ENCODE measurements at regions not wholly inside any gene's neighbourhood (a gene's known extent, or its start where the extent isn't known, plus 50 kb on each side); places are given as distances from the start of the nearest gene placed in this dataset.

DNA sequence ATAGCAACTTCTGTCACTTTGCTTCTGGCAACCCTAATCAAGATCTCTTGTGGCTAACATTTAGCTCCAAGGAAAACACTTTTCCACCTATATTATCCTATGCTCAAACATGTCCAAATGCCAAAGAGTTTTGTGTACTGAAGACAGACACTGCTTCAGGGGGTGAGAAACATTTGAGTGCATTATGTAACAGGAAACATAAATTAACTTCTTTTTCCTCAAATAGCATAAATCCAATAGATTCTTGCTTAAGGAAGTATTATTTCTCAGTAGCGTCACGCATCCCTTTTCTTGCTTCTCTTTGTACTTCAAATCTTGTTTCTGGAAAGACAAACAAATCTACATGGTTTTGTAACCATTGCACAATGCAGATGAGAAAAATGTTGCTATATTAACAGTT is 839.1 kb downstream of the GLUD2 start:
- no peak overlapping the region for H3K4me2 ChIP-seq (replicated peaks; ENCODE audit: extremely low read depth, low read length, poor library complexity, severe bottlenecking)
- H4K20me1 ChIP-seq (ENCODE audit: insufficient read depth, low read length): no peaks in the 10 kb centered on the region
- H3K9me3 ChIP-seq (replicated peaks in 1 of 2; ENCODE audit: control insufficient read depth in 1 of 2, insufficient read depth in 1 of 2, low read length in 2 of 2): no peaks in the 10 kb centered on the region
- no peaks in the 10 kb centered on the region for H3K36me3 Mint-ChIP-seq
- WGBS (ENCODE audit: insufficient coverage): no CpG with 5 or more reads among the region's 2 CpGs
- no peak overlapping the region for H3K27ac ChIP-seq (ENCODE audit: low read depth in 1 of 2, low read length in 2 of 2)
- no peaks in the 10 kb centered on the region for H3K27me3 ChIP-seq (ENCODE audit: control insufficient read depth in 2 of 2, insufficient read depth in 2 of 2, low read length in 2 of 2)
- no peaks in the 10 kb centered on the region for H3K4me1 Mint-ChIP-seq
- H2AFZ ChIP-seq (ENCODE audit: insufficient read depth, low read depth, low read length, poor library complexity, severe bottlenecking): no peak overlapping the region
- no peak overlapping the region for H3K9ac ChIP-seq (ENCODE audit: insufficient read depth, low read length, poor library complexity, severe bottlenecking)
- DNase-seq: no peak
- no peaks in the 10 kb centered on the region for H3K79me2 ChIP-seq (ENCODE audit: insufficient read depth, low read length)
- H3K27ac Mint-ChIP-seq: no peak overlapping the region
- H3K9me3 Mint-ChIP-seq: peaks cover 0 to 6% (median 0%) of the 10 kb centered on the region in 7 donors
- TF ChIP-seq, protein P1, sequence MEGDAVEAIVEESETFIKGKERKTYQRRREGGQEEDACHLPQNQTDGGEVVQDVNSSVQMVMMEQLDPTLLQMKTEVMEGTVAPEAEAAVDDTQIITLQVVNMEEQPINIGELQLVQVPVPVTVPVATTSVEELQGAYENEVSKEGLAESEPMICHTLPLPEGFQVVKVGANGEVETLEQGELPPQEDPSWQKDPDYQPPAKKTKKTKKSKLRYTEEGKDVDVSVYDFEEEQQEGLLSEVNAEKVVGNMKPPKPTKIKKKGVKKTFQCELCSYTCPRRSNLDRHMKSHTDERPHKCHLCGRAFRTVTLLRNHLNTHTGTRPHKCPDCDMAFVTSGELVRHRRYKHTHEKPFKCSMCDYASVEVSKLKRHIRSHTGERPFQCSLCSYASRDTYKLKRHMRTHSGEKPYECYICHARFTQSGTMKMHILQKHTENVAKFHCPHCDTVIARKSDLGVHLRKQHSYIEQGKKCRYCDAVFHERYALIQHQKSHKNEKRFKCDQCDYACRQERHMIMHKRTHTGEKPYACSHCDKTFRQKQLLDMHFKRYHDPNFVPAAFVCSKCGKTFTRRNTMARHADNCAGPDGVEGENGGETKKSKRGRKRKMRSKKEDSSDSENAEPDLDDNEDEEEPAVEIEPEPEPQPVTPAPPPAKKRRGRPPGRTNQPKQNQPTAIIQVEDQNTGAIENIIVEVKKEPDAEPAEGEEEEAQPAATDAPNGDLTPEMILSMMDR (IDR thresholded peaks at IDR 0.05): no peak
- H3K4me3 Mint-ChIP-seq: no peak overlapping the region
- H3K4me3 ChIP-seq (replicated peaks in 1 of 3; ENCODE audit: low read depth in 2 of 3, low read length in 3 of 3): no peak overlapping the region
- intact Hi-C loops (cut with micrococcal nuclease): no loop called here
- no peaks in the 10 kb centered on the region for H3K27me3 Mint-ChIP-seq (ENCODE audit: low read depth in 3 of 3)
- H3K36me3 ChIP-seq (replicated peaks in 1 of 2; ENCODE audit: control insufficient read depth in 1 of 2, insufficient read depth in 2 of 2, low read length in 2 of 2): no peaks in the 10 kb centered on the region
- H3K4me1 ChIP-seq (ENCODE audit: control insufficient read depth in 1 of 2, insufficient read depth in 2 of 2, low read length in 2 of 2): no peaks in the 10 kb centered on the region

DNA sequence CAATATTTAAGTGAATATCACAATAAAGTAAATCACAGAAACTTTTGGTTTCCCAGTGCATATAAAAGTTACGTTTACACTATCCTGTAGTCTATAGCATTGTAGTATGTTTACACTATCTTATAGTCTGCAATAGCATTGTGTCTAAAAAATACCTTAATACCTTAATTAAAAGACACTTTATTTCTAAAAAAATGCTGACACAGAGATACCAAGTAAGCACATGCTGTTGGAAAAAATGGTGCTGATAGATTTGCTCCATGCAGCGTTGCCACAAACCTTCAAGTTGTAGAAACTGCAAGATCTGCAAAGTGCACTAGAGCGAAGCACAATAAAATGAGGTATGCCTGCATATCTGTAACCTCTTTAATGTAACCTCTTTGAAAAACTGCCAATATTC is 847.3 kb downstream of the GLUD2 start:
- no CpG with 5 or more reads among the region's 3 CpGs for WGBS (ENCODE audit: insufficient coverage)
- H2AFZ ChIP-seq (ENCODE audit: insufficient read depth, low read depth, low read length, poor library complexity, severe bottlenecking): no peak overlapping the region
- H3K9ac ChIP-seq (ENCODE audit: insufficient read depth, low read length, poor library complexity, severe bottlenecking): no peak overlapping the region
- H3K36me3 Mint-ChIP-seq: no peaks in the 10 kb centered on the region
- H3K4me1 Mint-ChIP-seq: no peaks in the 10 kb centered on the region
- no peaks in the 10 kb centered on the region for H3K79me2 ChIP-seq (ENCODE audit: insufficient read depth, low read length)
- no peaks in the 10 kb centered on the region for H3K27me3 Mint-ChIP-seq (ENCODE audit: low read depth in 3 of 3)
- H4K20me1 ChIP-seq (ENCODE audit: insufficient read depth, low read length): no peaks in the 10 kb centered on the region
- no peak overlapping the region for H3K4me2 ChIP-seq (replicated peaks; ENCODE audit: extremely low read depth, low read length, poor library complexity, severe bottlenecking)
- no peak for DNase-seq
- no peaks in the 10 kb centered on the region for H3K36me3 ChIP-seq (replicated peaks in 1 of 2; ENCODE audit: control insufficient read depth in 1 of 2, insufficient read depth in 2 of 2, low read length in 2 of 2)
- no peak overlapping the region for H3K27ac Mint-ChIP-seq
- no peak overlapping the region for H3K4me3 Mint-ChIP-seq
- no peaks in the 10 kb centered on the region for H3K27me3 ChIP-seq (ENCODE audit: control insufficient read depth in 2 of 2, insufficient read depth in 2 of 2, low read length in 2 of 2)
- peaks cover 0 to 3% (median 0%) of the 10 kb centered on the region in 7 donors for H3K9me3 Mint-ChIP-seq
- TF ChIP-seq, protein P1 (IDR thresholded peaks at IDR 0.05): no peak
- H3K4me1 ChIP-seq (ENCODE audit: control insufficient read depth in 1 of 2, insufficient read depth in 2 of 2, low read length in 2 of 2): no peaks in the 10 kb centered on the region
- H3K27ac ChIP-seq (ENCODE audit: low read depth in 1 of 2, low read length in 2 of 2): no peak overlapping the region
- H3K9me3 ChIP-seq (replicated peaks in 1 of 2; ENCODE audit: control insufficient read depth in 1 of 2, insufficient read depth in 1 of 2, low read length in 2 of 2): no peaks in the 10 kb centered on the region
- H3K4me3 ChIP-seq (replicated peaks in 1 of 3; ENCODE audit: low read depth in 2 of 3, low read length in 3 of 3): no peak overlapping the region
- intact Hi-C loops (cut with micrococcal nuclease): no loop called here

Measured in CD14-positive monocyte (primary cell).